HL-60/S4 treated with phorbol 12-myristate 13-acetate at 8.2 ng/mL for 4 days and 3 days (cell line): ENCODE measurements at regions not wholly inside any gene's neighbourhood (a gene's known extent, or its start where the extent isn't known, plus 50 kb on each side); places are given as distances from the start of the nearest gene placed in this dataset.
"Not testable (repeated sequence)": the region's sequence is repeated elsewhere in the genome, so short reads cannot be mapped to it uniquely, and the experiment has no call there.

Experiments
- in situ Hi-C: fragments of 300-500 bp; cut with MboI; formaldehyde crosslinking; loops from 2 replicates; pipeline ENCODE4 v1.15.0; 2022; ENCODE audit warnings: low sequenced_read_pairs

GRCh38 chr11:11220786-11221185 is 132.3 kb downstream of the CSNK2A3 start:
- in situ Hi-C loops = no loop called here

GRCh38 chr11:11218629-11218986 is 134.4 kb downstream of the CSNK2A3 start:
- in situ Hi-C loops = no loop called here

GRCh38 chr11:11217929-11218628 is 135.0 kb downstream of the CSNK2A3 start:
- in situ Hi-C loops = no loop called here

GRCh38 chr11:11217289-11217928 is 135.6 kb downstream of the CSNK2A3 start:
- in situ Hi-C loops = no loop called here

- in situ Hi-C loops = no loop called here
Observed at GRCh38 chr11:11215944-11216343, 137.1 kb downstream of the CSNK2A3 start.

- in situ Hi-C loops = no loop called here
Observed at GRCh38 chr11:11215058-11215815, 137.8 kb downstream of the CSNK2A3 start.

- in situ Hi-C loops = no loop called here
Observed at GRCh38 chr11:11213117-11213516, 139.9 kb downstream of the CSNK2A3 start.

GRCh38 chr11:11211888-11212287 is 141.2 kb downstream of the CSNK2A3 start:
- in situ Hi-C loops = no loop called here

- in situ Hi-C loops = no loop called here
Observed at GRCh38 chr11:11211186-11211585, 141.9 kb downstream of the CSNK2A3 start.

- in situ Hi-C loops = no loop called here
Observed at GRCh38 chr11:11210446-11210845, 142.6 kb downstream of the CSNK2A3 start.

- in situ Hi-C loops = no loop called here
Observed at GRCh38 chr11:11209967-11210366, 143.1 kb downstream of the CSNK2A3 start.

GRCh38 chr11:11208994-11209393 is 144.1 kb downstream of the CSNK2A3 start:
- in situ Hi-C loops = no loop called here

- in situ Hi-C loops = no loop called here
Observed at GRCh38 chr11:11207428-11207827, 145.6 kb downstream of the CSNK2A3 start.

- in situ Hi-C loops = no loop called here
Observed at GRCh38 chr11:11206484-11206883, 146.6 kb downstream of the CSNK2A3 start.

GRCh38 chr11:11202885-11203284 is 150.2 kb downstream of the CSNK2A3 start:
- in situ Hi-C loops = no loop called here

GRCh38 chr11:11201302-11201701 is 151.7 kb downstream of the CSNK2A3 start:
- in situ Hi-C loops = not testable (repeated sequence)

GRCh38 chr11:11192541-11192940 is 160.5 kb downstream of the CSNK2A3 start:
- in situ Hi-C loops = no loop called here

- in situ Hi-C loops = no loop called here
Observed at GRCh38 chr11:11189506-11189905, 163.5 kb downstream of the CSNK2A3 start.

- in situ Hi-C loops = no loop called here
Observed at GRCh38 chr11:11186249-11186648, 166.8 kb downstream of the CSNK2A3 start.

- in situ Hi-C loops = no loop called here
Observed at GRCh38 chr11:11182261-11182660, 170.8 kb downstream of the CSNK2A3 start.

- in situ Hi-C loops = no loop called here
Observed at GRCh38 chr11:11178671-11179638, 174.1 kb downstream of the CSNK2A3 start.
